ENCODE measurements at regions not wholly inside any gene's neighbourhood (a gene's known extent, or its start where the extent isn't known, plus 50 kb on each side); places are given as distances from the start of the nearest gene placed in this dataset.

DNA sequence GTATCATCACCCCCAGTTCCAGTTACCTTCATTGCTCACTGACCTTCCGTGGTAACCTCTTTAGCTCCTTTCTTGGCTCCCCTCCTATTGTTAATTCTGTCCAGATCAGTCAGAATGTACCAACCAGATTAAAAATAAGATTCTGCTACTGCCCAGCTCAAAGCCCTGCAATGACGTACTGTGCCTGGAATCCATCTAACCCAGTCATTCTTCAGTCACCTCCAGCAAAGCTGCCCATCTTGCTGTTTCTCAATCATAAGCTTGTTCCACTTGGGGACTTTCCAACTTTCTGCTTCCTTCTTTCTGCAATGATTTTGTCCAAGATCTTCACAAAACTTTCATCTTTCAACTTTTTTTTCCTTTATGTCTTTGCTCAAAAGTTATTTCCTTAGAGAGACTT lies 512.0 kb upstream of the ZNF385D start:
- no peak for DNase-seq
- Mint-ChIP-seq H3K27ac (no peak overlapping the region), H3K9me3 (no peaks in the 10 kb centered on the region), H3K4me1 (ENCODE audit: low read depth) (no peaks in the 10 kb centered on the region), H3K27me3 (no peaks in the 10 kb centered on the region), H3K4me3 (no peak overlapping the region), H3K36me3 (ENCODE audit: low read depth) (no peaks in the 10 kb centered on the region)
- POLR2A ChIA-PET: no interaction called here
- Histone ChIP-seq H3K9me3 (ENCODE audit: control insufficient read depth in 1 of 2, insufficient read depth in 1 of 2, low read length in 2 of 2) (no peaks in the 10 kb centered on the region), H3K27ac (ENCODE audit: low read depth in 1 of 2, low read length in 2 of 2) (no peak overlapping the region), H3K36me3 (ENCODE audit: insufficient read depth, low read length) (no peaks in the 10 kb centered on the region), H3K4me1 (ENCODE audit: insufficient read depth, low read length) (no peaks in the 10 kb centered on the region), H3K27me3 (ENCODE audit: control insufficient read depth in 1 of 2, insufficient read depth in 2 of 2, low read length in 2 of 2) (no peaks in the 10 kb centered on the region), H3K4me3 (ENCODE audit: low read length) (no peak overlapping the region)
- TF ChIP-seq, protein P1, sequence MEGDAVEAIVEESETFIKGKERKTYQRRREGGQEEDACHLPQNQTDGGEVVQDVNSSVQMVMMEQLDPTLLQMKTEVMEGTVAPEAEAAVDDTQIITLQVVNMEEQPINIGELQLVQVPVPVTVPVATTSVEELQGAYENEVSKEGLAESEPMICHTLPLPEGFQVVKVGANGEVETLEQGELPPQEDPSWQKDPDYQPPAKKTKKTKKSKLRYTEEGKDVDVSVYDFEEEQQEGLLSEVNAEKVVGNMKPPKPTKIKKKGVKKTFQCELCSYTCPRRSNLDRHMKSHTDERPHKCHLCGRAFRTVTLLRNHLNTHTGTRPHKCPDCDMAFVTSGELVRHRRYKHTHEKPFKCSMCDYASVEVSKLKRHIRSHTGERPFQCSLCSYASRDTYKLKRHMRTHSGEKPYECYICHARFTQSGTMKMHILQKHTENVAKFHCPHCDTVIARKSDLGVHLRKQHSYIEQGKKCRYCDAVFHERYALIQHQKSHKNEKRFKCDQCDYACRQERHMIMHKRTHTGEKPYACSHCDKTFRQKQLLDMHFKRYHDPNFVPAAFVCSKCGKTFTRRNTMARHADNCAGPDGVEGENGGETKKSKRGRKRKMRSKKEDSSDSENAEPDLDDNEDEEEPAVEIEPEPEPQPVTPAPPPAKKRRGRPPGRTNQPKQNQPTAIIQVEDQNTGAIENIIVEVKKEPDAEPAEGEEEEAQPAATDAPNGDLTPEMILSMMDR (IDR thresholded peaks at IDR 0.05): no peak
- CTCF ChIA-PET: no interaction called here
- intact Hi-C loops (cut with DNase I, micrococcal nuclease): no loop called here
- no peak for ATAC-seq (ENCODE audit: poor library complexity)

GRCh38 chr3:22265403-22265802 lies 514.4 kb upstream of the ZNF385D start:
- no peaks in the 10 kb centered on the region for H3K36me3 ChIP-seq (ENCODE audit: insufficient read depth, low read length)
- ChIA-PET POLR2A (no interaction called here), CTCF (no interaction called here)
- H3K27me3 ChIP-seq (ENCODE audit: control insufficient read depth in 1 of 2, insufficient read depth in 2 of 2, low read length in 2 of 2): no peaks in the 10 kb centered on the region
- TF ChIP-seq, protein P1 (IDR thresholded peaks at IDR 0.05): no peak
- no peak overlapping the region for H3K4me3 Mint-ChIP-seq
- no peaks in the 10 kb centered on the region for H3K4me1 Mint-ChIP-seq (ENCODE audit: low read depth)
- H3K27ac ChIP-seq (ENCODE audit: low read depth in 1 of 2, low read length in 2 of 2): no peak overlapping the region
- H3K4me1 ChIP-seq (ENCODE audit: insufficient read depth, low read length): no peaks in the 10 kb centered on the region
- H3K27ac Mint-ChIP-seq: no peak overlapping the region
- H3K36me3 Mint-ChIP-seq (ENCODE audit: low read depth): no peaks in the 10 kb centered on the region
- H3K9me3 Mint-ChIP-seq: no peaks in the 10 kb centered on the region
- H3K27me3 Mint-ChIP-seq: no peaks in the 10 kb centered on the region
- intact Hi-C loops (cut with DNase I, micrococcal nuclease): no loop called here
- DNase-seq: no peak
- H3K9me3 ChIP-seq (ENCODE audit: control insufficient read depth in 1 of 2, insufficient read depth in 1 of 2, low read length in 2 of 2): no peaks in the 10 kb centered on the region
- ATAC-seq (ENCODE audit: poor library complexity): no peak
- H3K4me3 ChIP-seq (ENCODE audit: low read length): no peak overlapping the region

DNA sequence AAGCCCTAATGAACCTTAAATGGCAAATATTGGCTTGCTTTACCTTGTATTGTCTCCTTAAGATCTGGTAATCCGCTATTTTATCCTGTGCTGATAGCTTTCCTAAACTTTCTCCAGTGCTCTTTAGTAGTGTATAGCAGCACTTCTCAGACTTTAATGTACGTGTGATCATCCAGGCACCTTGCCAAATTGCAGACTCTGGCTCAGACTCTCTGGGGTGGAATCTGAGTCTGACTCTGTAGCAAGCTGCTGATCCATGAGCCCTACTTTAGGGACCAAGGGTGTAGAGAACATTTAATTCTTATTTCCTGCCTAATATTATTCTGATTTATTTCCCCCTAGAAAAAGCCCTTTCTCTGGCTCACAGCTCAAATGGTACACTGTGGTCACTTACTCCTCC lies 518.8 kb upstream of the ZNF385D start:
- Mint-ChIP-seq H3K9me3 (no peaks in the 10 kb centered on the region), H3K4me3 (no peak overlapping the region), H3K4me1 (ENCODE audit: low read depth) (no peaks in the 10 kb centered on the region), H3K27me3 (no peaks in the 10 kb centered on the region), H3K27ac (no peak overlapping the region), H3K36me3 (ENCODE audit: low read depth) (no peaks in the 10 kb centered on the region)
- Histone ChIP-seq H3K4me3 (ENCODE audit: low read length) (no peak overlapping the region), H3K36me3 (ENCODE audit: insufficient read depth, low read length) (no peaks in the 10 kb centered on the region), H3K27ac (ENCODE audit: low read depth in 1 of 2, low read length in 2 of 2) (no peak overlapping the region), H3K4me1 (ENCODE audit: insufficient read depth, low read length) (no peaks in the 10 kb centered on the region), H3K9me3 (ENCODE audit: control insufficient read depth in 1 of 2, insufficient read depth in 1 of 2, low read length in 2 of 2) (no peaks in the 10 kb centered on the region), H3K27me3 (ENCODE audit: control insufficient read depth in 1 of 2, insufficient read depth in 2 of 2, low read length in 2 of 2) (no peaks in the 10 kb centered on the region)
- POLR2A ChIA-PET: no interaction called here
- no peak for ATAC-seq (ENCODE audit: poor library complexity)
- intact Hi-C loops (cut with DNase I, micrococcal nuclease): no loop called here
- DNase-seq: no peak
- CTCF ChIA-PET: no interaction called here
- TF ChIP-seq, protein P1 (IDR thresholded peaks at IDR 0.05): no peak

Measured in CD4-positive, alpha-beta T cell (primary cell).